DND-41 (cell line): ENCODE measurements at regions not wholly inside any gene's neighbourhood (a gene's known extent, or its start where the extent isn't known, plus 50 kb on each side); places are given as distances from the start of the nearest gene placed in this dataset.

ENCODE experiments used
- EZH2 ChIP-seq: IDR thresholded peaks from 3 replicates; pipeline ENCODE4 v1.6.1; 2012; ENCODE audit warnings: borderline replicate concordance, low read depth, mild to moderate bottlenecking, moderate library complexity, low read length, inconsistent platforms; ENCODE audit not compliant: severe bottlenecking
- TF ChIP-seq, protein P1 (sequence below): IDR thresholded peaks from 2 replicates; pipeline ENCODE4 v1.5.1; 2012; ENCODE audit warnings: borderline replicate concordance, low read length, moderate library complexity, mild to moderate bottlenecking; ENCODE audit not compliant: poor library complexity, severe bottlenecking; ENCODE audit errors: extremely low read depth

DNA sequence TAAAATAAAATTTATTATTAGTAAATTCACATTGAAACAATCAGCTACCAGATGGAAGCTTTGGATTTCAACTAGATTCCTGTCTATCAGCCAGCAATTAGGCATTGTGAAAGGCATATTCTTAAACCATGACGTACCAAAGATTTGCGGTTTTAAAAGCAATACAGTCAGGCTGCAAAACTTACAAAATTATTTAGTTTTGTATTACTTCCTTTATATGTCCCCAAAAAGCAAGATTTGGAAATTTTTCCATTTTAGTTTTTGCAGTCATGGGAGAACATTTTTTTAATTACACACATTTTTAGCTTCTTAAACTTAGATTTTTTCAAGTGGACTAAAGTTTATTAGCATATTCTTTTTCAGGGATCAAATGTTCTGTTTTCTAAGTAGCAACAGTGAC is 225.0 kb upstream of the KITLG start:
- TF ChIP-seq, protein P1, sequence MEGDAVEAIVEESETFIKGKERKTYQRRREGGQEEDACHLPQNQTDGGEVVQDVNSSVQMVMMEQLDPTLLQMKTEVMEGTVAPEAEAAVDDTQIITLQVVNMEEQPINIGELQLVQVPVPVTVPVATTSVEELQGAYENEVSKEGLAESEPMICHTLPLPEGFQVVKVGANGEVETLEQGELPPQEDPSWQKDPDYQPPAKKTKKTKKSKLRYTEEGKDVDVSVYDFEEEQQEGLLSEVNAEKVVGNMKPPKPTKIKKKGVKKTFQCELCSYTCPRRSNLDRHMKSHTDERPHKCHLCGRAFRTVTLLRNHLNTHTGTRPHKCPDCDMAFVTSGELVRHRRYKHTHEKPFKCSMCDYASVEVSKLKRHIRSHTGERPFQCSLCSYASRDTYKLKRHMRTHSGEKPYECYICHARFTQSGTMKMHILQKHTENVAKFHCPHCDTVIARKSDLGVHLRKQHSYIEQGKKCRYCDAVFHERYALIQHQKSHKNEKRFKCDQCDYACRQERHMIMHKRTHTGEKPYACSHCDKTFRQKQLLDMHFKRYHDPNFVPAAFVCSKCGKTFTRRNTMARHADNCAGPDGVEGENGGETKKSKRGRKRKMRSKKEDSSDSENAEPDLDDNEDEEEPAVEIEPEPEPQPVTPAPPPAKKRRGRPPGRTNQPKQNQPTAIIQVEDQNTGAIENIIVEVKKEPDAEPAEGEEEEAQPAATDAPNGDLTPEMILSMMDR, result no peak
- no peak for TF ChIP-seq EZH2
